ENCODE measurements at regions not wholly inside any gene's neighbourhood (a gene's known extent, or its start where the extent isn't known, plus 50 kb on each side); places are given as distances from the start of the nearest gene placed in this dataset.

GRCh38 chr3:65284546-65284945, 596.7 kb upstream of the ADAMTS9 start:
- Mint-ChIP-seq H3K4me1 (no peaks in the 10 kb centered on the region), H3K27ac (no peak overlapping the region), H3K27me3 (ENCODE audit: low read depth) (peaks cover 25% of the 10 kb centered on the region), H3K36me3 (ENCODE audit: low read depth) (no peaks in the 10 kb centered on the region), H3K9me3 (no peaks in the 10 kb centered on the region), H3K4me3 (no peak overlapping the region)
- no peak for TF ChIP-seq CTCF (IDR thresholded peaks at IDR 0.05; ENCODE audit: unreplicated experiment in 3 of 3)

DNA sequence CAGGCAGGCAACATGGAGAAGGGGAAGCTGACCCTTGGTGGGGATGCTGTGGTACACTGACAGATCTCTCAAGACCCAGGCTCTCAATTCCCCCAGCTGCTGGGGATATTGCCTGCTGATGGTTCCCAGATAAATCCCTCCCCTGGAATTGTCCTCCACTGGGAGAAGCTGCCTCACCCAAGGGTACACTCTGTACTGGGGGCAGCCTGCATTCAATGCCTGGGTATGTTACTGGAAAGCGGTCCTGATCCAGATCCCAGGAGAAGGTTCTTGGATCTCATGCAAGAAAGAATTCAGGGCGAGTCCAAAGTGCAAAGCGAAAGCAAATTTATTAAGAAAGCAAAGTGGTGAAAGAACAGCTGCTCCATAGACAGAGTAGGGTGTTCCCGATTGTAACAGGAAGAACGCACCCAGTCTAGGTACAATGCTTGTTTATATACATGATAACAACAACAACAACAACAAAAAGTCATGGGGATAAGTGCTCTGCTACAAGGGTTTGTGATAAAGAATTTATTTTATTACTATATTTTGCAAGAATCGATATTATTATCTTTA, 591.5 kb upstream of the ADAMTS9 start:
- TF ChIP-seq CTCF (IDR thresholded peaks at IDR 0.05; ENCODE audit: unreplicated experiment in 3 of 3), result no peak
- Mint-ChIP-seq H3K9me3 (no peaks in the 10 kb centered on the region), H3K27me3 (ENCODE audit: low read depth) (peaks cover 22% of the 10 kb centered on the region), H3K4me3 (no peak overlapping the region), H3K4me1 (no peaks in the 10 kb centered on the region), H3K36me3 (ENCODE audit: low read depth) (no peaks in the 10 kb centered on the region), H3K27ac (no peak overlapping the region)

DNA sequence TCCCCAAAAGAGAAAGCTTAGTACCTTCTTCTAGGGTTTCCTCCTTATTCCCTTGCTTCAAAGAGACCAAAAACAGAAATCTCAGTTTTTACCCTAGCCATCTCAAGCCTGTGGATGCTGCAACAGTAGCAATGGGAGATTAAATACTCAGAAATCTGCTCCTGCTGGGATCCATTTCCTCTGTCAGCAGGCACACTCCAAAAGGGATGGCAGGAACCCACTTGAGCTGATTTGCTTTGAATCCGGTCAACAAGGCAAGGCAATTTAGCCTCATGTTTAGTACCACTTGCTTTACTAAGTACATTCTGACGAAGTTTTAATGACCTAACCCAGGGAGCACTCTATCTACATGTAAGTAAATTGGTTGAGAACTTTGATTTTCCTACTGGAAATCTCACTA, 590.0 kb upstream of the ADAMTS9 start:
- no peak for TF ChIP-seq CTCF (IDR thresholded peaks at IDR 0.05; ENCODE audit: unreplicated experiment in 3 of 3)
- Mint-ChIP-seq H3K27me3 (ENCODE audit: low read depth) (peaks cover 10% of the 10 kb centered on the region), H3K9me3 (no peaks in the 10 kb centered on the region), H3K27ac (no peak overlapping the region), H3K4me1 (no peaks in the 10 kb centered on the region), H3K36me3 (ENCODE audit: low read depth) (no peaks in the 10 kb centered on the region), H3K4me3 (no peak overlapping the region)

- no peak overlapping the region for H3K4me3 Mint-ChIP-seq
- TF ChIP-seq CTCF (IDR thresholded peaks at IDR 0.05; ENCODE audit: unreplicated experiment in 3 of 3), result no peak
- H3K4me1 Mint-ChIP-seq, result no peaks in the 10 kb centered on the region
- peaks cover 6% of the 10 kb centered on the region for H3K27me3 Mint-ChIP-seq (ENCODE audit: low read depth)
- no peak overlapping the region for H3K27ac Mint-ChIP-seq
- H3K36me3 Mint-ChIP-seq (ENCODE audit: low read depth), result no peaks in the 10 kb centered on the region
- peaks cover 3% of the 10 kb centered on the region for H3K9me3 Mint-ChIP-seq
These were observed 588.8 kb upstream of the ADAMTS9 start for GRCh38 chr3:65276551-65276950.

DNA sequence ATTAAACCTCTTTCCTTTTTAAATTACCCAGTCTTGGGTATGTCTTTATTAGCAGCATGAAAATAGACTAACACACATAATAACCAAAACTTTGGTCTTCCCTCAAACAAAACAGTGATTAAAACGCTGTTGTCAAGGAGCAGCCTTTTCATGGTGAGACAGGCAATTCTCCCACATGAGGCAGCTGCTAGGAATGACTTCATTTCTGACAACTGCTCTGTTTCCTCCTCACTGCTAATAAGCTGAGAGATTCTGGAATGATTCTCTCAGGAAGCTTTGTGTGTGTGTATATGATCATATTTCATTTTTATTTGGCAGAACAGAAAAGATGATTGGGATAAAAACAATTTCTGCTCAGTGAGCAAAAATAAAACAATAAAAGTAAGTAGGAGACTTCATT, 580.6 kb upstream of the ADAMTS9 start:
- no peaks in the 10 kb centered on the region for H3K27me3 Mint-ChIP-seq (ENCODE audit: low read depth)

More for the DNA sequence above, 580.6 kb upstream of the ADAMTS9 start:
- Mint-ChIP-seq H3K9me3 (peaks cover 15% of the 10 kb centered on the region), H3K4me1 (peaks cover 23% of the 10 kb centered on the region), H3K36me3 (ENCODE audit: low read depth) (no peaks in the 10 kb centered on the region), H3K4me3 (no peak overlapping the region), H3K27ac (peak overlapping the region; percentile 5 to 70 (median 64))
- no peak for TF ChIP-seq CTCF (IDR thresholded peaks at IDR 0.05; ENCODE audit: unreplicated experiment in 3 of 3)

Measured in nephron (organoid).